Right lobe of liver (tissue), 4 donors: ENCODE measurements at regions not wholly inside any gene's neighbourhood (a gene's known extent, or its start where the extent isn't known, plus 50 kb on each side); places are given as distances from the start of the nearest gene placed in this dataset.

Experiments used
- CTCF ChIP-seq, 4 donors: fragments of 200-600 bp in 3 of 4; fragments of 450-650 bp in 1 of 4; IDR thresholded peaks; one replicate each; pipeline versions ENCODE4 v1.5.1 to v1.8.0; 2016 to 2022; ENCODE audit warnings: antibody characterized with exemption in 4 of 4, mild to moderate bottlenecking in 2 of 4
- POLR2A ChIP-seq: fragments of 450-650 bp; IDR thresholded peaks from one replicate; pipeline ENCODE4 v1.6.1; 2017; ENCODE audit warnings: antibody characterized with exemption, mild to moderate bottlenecking
- donor health status: DM: no; HTN: no; CAD: no.
- donor health status: DM: no; HTN: no; CAD: no.
- donor health status: DM: no; HTN: yes; CAD: no.

- TF ChIP-seq POLR2A, result no peak
- TF ChIP-seq CTCF (IDR thresholded peaks at IDR 0.05), result no peak
Observed at GRCh38 chr4:178958725-178959440, 1516.6 kb upstream of the AGA start.
